GM19351 (cell line): ENCODE measurements at regions not wholly inside any gene's neighbourhood (a gene's known extent, or its start where the extent isn't known, plus 50 kb on each side); places are given as distances from the start of the nearest gene placed in this dataset.

ENCODE experiments used
- ATAC-seq: cut with Tn5 transposase; IDR thresholded peaks from one replicate; pipeline ENCODE4 v1.9.1; 2021; ENCODE audit warnings: mild to moderate bottlenecking, moderate library complexity; ENCODE audit not compliant: unreplicated experiment

DNA sequence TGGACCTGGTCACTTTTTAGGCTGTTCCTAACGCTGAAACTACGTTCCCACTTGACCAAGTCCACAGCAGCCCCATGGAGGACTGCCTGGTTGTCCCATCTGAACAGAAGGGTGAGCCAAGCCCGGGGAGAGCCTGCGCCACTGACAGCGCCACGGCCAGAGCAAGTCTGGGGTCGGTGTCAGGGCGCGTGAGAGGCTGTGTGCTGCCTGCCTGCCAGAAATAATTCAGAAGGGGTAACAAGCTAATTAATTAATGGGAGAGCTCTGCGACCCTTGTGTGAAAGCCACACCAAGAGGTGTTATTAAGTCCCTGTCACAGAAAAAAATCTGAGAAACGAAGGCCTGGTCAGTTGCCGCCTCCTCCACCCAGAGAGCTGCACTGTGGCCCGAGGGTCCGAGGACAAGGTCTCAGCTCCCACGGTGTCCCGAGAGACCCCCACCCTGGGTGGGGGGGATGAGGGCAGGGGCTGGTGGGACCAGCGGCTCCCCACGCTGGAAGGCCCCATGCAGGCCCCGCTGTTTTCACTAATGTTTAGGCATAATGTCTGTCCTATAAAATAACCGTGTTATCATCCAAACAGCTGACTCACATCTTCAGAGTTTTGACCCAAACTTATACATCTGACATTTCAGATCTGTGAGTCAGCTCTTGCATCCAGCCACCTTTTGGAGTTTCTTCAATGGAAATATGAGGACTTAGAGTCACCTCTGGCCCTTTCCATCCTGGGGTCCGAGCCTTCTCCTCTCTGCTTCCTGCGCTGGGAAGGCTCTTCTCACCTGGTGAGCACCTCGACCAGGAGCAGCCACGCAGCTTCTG is 58.5 kb downstream of the DLL1 start:
- no peak for ATAC-seq

DNA sequence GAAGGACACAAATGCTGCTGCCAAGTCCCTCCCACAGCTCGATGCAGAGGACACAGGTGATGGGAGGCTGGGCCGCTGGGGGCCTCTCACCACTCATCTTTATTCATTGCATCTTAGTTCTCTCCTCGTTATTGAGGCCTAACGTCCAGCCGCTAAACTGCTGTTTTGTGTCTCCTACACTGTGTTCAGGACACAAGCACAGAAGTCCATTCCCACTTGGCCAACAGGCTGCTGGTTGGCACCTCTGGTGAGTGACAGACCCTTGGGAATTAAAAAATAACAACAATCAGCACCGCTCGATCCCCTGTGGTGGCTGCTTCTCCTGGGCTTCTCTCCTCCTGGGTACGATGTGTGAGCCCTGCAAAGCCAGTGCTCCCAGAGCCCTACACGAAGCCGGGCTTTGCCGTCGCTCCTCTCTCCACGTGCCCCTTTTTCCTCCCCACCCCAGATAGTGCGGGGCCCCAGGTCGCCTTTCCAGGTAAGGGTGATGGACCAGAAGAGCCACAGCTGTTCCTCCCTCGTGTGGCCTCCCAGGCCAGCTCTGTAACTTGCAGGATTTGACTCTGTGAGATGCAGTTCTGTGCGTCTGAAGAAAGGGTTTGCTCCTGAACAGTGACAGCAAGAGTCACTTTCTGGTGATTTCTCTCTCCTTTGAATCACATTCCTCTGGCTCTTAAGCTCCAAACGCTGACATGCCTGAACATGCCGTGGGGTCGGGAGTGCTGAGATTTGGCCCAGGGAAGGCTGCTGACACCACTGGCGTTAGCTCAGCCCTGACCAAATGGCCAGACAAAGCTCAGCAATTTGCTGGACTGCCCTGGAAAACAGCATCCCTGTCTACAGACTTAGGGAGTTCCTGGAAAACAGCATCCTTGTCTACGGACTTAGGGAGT is 59.3 kb downstream of the DLL1 start:
- no peak for ATAC-seq

DNA sequence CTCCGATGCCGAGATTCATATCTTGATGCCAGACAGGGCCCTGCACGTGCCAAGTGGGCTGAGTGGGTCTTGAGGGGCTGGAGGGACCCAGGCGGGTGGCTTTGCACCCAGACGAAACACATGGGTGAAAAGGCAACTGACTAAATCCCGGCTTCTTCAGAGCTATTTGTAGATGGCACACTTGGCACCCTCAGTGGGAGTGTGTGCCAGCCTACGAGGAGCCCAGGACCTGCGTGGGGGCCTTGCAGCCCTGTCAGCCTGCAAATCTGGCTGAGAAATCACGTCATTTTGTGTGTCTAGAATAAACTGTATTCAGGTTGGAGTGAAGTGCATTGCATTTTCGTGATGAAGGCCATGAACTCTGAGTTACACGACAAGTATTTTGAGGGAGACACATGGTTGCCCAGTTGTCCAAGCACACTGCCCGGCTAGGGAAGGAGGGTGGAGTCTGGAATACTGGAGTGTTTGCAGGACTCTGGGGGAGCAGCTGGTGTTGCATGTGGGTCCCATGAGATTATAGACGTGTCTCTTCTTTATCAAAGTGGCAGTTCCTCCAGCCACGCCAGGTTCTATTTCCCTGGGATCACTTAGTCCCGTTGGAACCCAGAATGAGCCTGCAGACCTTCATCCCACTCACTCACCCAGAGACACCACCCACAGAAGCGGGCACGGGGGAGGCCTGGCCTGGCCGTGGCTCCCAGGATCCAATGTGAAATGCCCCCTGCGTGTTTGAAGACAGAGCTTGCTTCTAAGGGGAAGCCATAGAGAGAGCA is 60.2 kb downstream of the DLL1 start:
- no peak for ATAC-seq

DNA sequence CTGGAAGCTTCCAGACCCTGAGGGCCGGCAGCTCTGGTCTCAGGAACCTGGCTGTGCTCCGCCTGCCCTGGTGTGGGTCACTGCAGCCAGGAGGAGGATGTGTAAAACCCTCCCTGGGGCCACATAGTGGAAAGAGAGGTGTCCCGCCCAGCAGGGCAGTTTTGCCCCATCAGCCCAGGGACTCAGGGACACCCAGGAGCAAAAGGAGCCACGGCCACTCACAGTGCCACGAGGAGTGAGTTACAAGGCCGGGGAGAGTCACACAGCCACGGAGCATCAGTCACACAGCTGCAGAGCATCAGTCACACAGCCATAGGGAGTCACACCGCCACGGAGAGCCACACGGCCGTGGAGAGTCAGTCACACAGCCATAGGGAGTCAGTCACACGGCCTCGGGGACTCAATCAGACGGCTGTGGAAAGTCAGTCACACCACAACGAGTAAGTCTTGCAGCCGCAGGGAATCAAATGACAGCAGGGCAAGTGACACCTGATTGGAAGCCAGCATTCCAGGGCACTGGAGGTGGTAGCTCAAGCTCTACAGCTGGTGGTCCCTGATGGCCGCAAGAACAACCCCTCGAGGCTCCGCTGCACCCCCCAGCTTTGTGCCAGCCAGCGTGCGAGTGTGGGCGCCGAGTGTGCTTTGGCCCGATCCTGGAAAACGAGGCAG is 60.9 kb downstream of the DLL1 start:
- no peak for ATAC-seq

DNA sequence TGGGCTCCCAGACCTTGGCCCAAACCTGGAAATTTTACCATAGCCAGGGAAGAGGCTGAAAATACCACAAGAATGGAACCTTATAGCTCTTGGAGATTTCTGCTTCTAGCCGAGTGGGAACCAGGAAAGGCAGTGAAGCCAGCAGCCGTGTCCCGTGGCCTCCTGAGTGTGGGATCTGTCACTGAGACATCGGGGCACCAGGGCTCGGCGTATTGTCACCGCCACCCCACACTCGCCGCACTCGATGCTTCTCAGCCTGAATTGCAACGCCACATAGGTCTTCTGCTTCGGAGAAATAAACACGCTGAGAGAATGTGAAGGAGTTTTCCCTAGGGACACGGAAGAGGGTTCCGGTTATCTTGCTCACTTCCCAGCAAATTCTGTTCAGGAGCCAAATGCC is 61.5 kb downstream of the DLL1 start:
- no peak for ATAC-seq

DNA sequence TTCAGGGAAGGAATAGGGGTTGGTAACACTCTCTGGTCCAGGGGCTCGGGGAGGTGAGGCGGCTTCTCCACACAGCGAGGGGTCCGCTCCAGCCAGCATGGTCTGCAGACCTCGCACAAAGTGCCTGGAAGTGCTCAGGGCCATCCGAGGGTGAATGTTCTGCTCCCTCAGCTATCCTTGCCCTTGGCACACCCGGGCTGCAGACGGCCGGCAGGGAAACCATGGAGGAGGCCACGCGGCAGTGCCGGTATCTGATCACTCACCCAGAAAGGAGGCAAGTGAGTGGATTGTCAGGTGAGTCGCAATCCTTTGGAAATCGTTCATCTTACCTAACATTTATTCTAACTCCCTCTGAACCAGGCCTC is 62.0 kb downstream of the DLL1 start:
- ATAC-seq = no peak

DNA sequence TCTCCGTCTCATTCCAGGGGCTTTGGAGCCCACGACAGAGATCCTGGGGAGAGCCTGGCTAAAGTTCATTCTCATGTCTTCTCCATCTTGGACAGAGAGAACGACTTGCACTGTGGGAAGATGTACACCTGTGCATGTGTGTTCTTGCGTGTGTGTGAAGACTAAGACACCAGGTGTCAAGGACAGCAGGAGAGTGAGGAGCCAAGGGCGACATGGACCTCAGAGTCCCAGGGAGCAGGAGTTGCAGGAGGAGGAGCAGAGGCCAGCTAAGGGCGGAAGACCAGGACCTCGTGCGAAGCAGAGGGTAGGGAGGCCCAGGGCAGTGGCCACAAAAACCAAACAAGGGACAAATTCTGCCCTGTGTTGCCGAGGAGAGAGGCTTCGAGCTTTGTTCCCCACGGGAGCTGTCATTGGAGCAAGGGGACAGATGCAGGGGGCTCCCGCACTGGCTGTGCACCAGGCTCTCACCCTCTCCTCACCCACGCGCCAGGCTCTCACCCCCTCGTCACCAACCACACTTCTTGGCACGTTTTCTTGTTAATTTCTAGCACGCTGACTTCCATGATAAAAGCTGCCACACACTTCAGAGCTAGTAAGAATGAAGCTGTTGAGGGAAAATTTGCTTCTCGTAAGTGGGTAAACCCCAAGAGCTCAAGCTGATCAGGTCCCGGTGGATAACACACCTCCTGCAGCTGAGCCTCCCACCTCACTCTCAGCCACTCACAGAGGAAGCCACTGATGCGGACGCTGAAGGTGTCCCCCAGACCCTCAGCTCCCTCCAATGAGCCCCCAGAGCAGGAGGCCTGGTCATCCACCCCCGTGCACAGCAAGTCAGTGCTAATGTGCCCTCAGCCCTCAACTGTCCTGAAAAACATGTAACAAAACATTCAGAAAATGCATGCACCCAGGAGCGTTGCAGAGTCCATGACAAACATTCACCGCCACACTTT is 62.6 kb downstream of the DLL1 start:
- ATAC-seq = no peak

DNA sequence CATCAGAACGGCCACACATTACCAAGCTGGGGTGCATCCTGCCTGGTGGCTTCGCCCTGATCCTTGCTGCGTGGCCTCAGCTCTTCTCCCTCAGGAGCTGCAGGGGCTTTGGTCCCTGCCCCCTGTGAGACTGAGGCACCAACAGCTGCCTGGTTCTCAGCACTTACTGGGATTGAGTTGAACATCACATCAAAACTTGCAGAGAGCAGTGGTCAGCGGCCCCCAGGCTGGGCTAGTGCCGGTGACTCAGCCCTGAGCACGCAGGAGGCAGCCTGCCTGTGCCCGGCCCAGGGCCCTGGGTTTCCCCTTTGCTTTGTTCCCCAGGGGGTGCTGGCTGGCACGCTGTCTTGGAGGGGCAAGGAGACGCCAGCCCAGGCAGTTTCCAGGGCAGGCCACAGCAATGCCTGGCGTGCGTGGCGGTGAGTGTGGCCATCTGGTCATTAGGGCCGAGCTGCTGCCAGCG is 63.3 kb downstream of the DLL1 start:
- no peak for ATAC-seq

DNA sequence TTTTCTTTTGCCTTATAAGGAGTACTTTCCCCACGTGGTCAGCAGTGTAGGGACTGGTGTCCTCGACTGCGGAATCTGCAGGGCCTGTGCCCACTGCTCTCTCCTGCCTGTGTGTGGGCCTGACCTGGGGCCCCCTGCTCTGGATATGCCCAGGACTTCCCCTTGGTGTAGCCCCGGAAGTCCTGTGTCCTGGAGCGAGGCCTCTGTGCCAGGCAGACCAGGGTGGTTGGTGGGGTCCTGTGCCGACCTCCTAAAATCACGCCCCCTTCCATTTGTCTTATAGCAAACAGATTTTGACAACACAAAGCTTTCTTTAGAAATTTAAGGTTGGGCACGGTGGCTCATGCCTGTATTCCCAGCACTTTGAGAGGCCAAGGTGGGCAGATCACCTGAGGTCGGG is 64.2 kb downstream of the DLL1 start:
- ATAC-seq = no peak

DNA sequence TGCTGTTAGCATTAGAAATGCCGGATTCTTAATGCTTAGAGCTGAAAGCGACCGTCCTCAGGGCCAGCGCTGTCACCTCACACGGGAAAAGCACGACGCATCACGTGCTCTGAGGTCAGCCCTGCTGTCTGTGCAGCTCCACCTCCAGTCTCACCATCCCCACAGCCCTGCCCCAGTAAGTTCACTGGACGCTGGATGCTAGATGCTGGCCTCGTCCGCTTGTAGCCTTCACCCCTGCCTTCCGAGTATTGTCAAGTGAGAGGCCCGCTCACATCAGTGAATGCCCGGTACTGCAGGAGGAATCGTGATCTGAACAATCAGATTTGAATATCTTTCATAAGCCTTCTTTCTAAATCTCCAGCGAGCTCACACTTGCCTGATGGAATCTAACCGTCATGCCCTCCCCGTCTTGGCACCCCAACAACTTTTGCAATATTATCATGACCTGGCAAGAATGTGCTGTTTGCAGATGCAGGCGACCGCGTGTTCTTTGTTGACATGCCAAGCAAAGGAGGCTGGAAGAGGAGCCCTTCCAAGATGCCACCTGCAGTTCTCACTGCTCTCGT is 64.9 kb downstream of the DLL1 start:
- no peak for ATAC-seq

DNA sequence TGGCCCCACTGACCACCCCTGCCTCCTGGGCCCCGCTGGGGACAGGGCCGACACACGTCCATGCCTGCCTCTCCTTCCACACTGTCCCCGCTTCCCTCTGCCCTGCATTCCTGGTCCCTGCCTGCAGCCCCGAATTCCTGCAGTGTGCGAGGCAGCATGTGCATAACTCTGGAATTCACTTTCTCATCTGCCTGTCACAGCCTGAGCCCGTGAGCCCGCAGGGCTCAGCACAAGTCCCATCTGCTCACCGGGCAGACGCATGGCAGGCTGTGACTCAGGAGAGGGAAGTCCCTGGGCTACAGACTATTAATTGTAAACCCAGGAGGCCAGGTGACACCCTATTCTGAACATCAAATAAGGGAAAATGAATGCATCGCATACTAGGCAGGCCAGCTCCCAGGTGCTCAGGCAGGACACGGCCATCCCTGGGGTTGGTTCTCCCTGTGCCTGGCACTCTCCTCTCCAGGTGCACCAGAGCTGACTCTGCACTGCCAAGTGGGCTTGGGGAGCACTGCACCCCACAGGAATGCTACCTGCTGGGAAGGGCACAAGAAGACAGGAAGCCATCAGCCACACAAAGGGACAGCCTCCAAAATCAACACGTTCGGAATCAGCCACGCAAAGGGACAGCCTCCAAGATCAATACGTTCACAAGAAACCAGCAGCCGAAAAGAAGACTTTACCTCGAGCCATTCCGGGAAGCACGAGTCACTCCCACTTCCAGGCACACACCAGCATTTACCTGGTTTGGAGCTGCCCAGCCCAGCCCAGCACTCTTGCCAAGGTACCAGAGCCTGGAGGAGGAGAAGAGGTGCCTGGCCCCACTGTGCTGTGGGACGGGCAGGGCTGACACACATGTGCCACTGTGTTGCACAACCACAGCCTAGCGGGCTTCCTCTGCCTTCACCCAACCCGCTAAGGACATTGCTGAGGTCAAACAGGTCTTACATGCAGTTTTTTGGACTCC is 65.9 kb downstream of the DLL1 start:
- ATAC-seq = no peak

DNA sequence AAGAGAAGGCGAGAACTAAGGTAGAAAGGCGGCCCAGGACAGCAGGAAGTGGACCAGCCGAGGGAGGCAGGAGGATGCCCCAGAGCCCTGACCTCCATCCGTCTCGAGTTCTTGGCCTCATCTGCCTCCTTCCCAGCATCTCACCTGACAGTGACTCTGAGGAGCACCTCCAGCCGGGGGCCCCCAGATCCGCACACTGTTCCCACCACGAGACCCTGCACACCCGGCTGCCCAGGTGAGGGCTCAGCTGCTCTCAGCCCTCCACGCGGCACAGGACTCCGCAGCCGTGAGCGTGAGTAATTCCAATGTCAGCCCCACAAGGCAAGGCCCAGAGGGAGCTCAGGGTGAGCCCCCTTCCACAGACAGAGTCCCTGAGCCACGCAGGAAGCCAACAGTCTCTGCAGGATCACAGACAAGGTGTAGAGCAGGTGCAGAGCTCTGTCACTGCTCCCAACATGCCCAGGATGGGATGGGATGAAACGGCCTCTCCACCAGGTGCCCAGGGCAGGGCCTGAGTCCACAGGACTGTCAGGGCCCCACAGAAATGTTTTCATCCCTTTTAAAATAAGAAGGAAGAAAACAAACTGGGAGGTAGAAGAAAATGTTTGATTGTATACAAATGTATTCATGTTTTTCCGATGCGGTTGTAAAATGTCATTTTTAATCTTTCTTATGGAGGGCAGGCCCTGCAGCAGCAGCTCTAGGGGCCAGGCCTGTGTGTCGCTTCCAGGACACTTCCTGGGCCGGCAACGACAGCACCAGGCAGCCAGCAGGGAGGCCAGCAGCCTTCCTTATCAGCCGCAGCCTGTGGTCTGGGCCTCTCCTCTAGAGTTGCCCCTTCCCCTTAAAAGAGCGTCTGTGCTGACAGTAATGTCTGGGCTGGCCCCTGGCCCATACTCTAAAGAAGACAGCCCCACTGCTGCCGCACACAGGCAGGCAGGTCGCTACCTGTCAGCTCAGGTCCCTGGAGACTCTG is 66.9 kb downstream of the DLL1 start:
- ATAC-seq = no peak

DNA sequence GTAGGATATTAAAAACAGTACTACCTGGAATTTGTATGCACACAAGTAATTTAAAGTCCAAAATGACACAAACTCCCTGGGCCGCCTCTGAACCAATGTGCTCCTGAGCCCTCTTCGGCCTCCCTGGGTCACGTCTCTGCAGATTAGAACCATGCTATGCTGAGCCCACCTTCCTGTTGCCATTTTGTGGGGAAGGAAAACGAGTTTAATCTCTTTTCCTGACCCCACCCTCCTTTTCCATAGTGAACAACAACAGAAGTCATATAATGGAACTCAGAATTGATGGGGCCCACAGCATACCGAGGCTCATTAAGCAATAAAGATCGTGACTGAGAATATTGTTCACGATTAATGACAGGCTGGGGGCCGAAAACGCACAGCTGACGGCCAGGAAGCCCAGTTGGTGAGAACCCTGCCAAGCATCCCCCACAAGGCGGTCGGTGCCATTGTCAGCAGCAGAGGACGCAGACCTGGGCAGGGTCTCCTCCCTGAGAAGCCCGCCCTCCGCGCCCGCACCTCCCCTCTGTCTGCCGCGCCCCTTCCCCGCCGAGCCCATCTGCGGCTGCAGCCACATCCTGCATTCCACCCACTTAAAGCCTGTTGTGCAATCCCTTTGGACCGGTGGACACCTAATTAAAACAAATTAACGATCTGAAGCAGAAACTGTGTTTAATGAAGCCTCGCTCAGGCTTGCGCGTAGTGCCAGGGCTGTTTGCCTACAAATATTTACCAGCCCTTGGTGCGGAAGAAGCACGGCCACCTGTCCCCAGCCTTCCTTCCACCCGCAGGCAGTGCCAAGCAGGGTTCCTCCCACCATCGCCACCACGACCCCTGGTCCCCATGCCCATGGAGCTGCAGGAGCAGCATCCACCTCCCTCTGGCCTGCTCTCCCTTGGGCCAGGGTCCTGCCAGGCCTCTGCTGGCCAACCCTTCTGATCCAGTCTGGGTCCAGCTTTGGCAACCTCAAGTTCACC is 68.1 kb downstream of the DLL1 start:
- ATAC-seq = no peak

DNA sequence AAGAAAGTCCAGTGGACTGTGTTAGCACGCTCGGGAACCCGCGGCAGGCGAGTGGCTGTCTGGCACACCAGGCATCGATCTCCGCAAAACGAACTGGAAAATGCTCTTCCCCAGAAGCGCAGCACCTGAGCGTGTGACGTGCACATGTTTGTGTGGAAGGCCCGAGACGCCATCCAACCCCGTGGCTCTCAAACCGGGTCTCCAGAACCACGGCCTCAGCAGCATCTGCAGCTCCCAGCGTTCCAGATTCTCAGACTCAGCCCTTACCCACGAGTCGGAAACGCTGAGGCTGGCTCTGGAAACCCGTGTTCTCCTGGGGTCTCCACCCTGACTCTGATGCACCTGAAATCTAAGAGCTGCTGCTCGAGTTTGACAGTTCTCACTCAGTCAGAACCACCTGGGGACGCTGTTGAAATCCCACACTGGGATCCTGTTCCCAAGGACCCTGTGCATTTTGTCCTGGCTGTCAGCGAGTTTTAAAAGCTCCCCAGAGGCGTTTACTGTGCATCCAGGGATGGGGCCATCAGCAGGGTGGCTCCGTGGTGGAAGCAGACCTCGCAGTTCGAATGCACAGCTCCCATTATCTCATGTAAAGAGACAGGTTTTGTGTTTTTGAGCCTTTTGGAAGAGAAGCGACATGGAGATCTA is 69.0 kb downstream of the DLL1 start:
- ATAC-seq = no peak

DNA sequence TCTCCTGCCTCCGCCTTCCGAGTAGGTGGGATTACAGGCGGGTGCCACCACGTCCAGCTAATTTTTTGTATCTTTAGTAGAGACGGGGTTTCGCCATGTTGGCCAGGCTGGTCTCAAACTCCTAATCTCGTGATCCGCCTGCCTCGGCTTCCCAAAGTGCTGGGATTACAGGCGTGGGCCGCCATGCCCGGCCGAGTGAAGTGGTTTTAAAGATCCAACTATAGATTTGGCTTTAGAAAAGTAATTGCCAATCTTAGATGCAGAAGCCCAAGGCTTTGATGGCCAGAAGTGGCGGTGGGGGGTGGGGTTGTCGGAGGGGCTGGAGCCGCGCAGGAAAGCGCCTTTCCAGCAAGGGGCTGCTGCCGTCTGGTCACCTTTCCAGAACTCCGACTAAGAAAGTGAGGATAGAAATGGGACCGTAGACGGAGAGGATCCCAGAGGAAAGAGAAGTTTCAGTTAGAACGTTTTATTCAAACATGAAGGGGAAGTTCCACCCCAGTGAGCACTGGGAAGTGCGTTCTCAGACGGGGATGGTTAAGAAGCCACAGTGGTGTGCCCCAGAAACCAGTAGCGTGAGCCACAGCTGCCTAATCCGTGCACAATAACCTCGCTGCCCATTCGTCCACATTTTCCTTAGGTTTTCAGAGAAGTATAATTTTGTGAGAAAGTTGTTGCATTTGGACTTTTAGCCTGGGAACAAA is 69.7 kb downstream of the DLL1 start:
- no peak for ATAC-seq
